ENCODE measurements at regions not wholly inside any gene's neighbourhood (a gene's known extent, or its start where the extent isn't known, plus 50 kb on each side); places are given as distances from the start of the nearest gene placed in this dataset.

DNA sequence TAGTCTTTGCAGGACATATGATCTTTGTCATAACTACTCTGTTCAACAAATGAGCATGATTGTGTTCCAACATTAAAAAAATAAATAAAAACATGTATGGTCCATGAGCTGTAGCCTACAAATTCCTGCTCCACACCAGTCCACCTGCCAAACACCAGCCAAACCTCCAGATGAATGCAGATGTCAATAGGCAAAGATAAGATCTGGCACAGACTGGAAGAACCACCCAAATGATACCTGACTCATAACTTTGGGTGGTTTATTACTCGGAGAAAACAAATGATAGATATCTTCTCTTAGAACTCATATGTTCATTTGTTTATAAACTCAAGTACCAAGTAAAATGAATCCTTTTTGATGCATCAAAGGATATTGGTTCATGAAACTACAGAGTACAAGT, 425.1 kb downstream of the GBA3 start:
- H3K36me3 ChIP-seq (ENCODE audit: control insufficient read depth, insufficient read depth, low read length): no peaks in the 10 kb centered on the region
- H3K4me3 ChIP-seq (ENCODE audit: low read depth in 2 of 2, low read length in 2 of 2): no peak overlapping the region
- DNase-seq (ENCODE audit: low read depth, low spot score): no peak
- POLR2A ChIA-PET: no interaction called here
- in situ Hi-C loops (cut with HindIII; ENCODE audit: low pct_unique_long_range_greater_than_20kb, low sequenced_read_pairs): no loop called here
- ATAC-seq: no peak
- H3K4me1 ChIP-seq (ENCODE audit: control insufficient read depth, insufficient read depth, low read length): no peaks in the 10 kb centered on the region
- TF ChIP-seq CTCF (IDR thresholded peaks at IDR 0.05): no peak
- TF ChIP-seq REST (IDR thresholded peaks at IDR 0.05; ENCODE audit: insufficient read depth in 1 of 2, low read depth in 2 of 2, low read length in 1 of 2): no peak
- TF ChIP-seq SIN3A (IDR thresholded peaks at IDR 0.05; ENCODE audit: borderline replicate concordance, insufficient read depth, low read depth, low read length): no peak
- TF ChIP-seq TCF7L2 (IDR thresholded peaks at IDR 0.05; ENCODE audit: low read depth, low read length): no peak
- TF ChIP-seq POLR2AphosphoS5 (IDR thresholded peaks at IDR 0.05; ENCODE audit: low read depth, low read length): no peak
- CTCF ChIA-PET: no interaction called here
- H3K27ac ChIP-seq (ENCODE audit: low read length): no peak overlapping the region
- no peaks in the 10 kb centered on the region for H3K9me3 ChIP-seq (ENCODE audit: control insufficient read depth, insufficient read depth, low read depth, low read length)
- BruUV-seq (replicated peaks): no TSS peak
- intact Hi-C loops (cut with micrococcal nuclease; ENCODE audit: unreplicated experiment): no loop called here
- no peaks in the 10 kb centered on the region for H3K27me3 ChIP-seq (ENCODE audit: control insufficient read depth, insufficient read depth, low read length)

GRCh38 chr4:23114538-23114937, 421.8 kb downstream of the GBA3 start:
- TF ChIP-seq TCF7L2 (IDR thresholded peaks at IDR 0.05; ENCODE audit: low read depth, low read length) (no peak), SIN3A (IDR thresholded peaks at IDR 0.05; ENCODE audit: borderline replicate concordance, insufficient read depth, low read depth, low read length) (no peak), CTCF (IDR thresholded peaks at IDR 0.05) (no peak), POLR2AphosphoS5 (IDR thresholded peaks at IDR 0.05; ENCODE audit: low read depth, low read length) (no peak), REST (IDR thresholded peaks at IDR 0.05; ENCODE audit: insufficient read depth in 1 of 2, low read depth in 2 of 2, low read length in 1 of 2) (no peak)
- H3K27me3 ChIP-seq (ENCODE audit: control insufficient read depth, insufficient read depth, low read length): no peaks in the 10 kb centered on the region
- DNase-seq (ENCODE audit: low read depth, low spot score) (no peak), ATAC-seq (no peak)
- H3K9me3 ChIP-seq (ENCODE audit: control insufficient read depth, insufficient read depth, low read depth, low read length): no peaks in the 10 kb centered on the region
- intact Hi-C loops (cut with micrococcal nuclease; ENCODE audit: unreplicated experiment) (no loop called here), in situ Hi-C loops (cut with HindIII; ENCODE audit: low pct_unique_long_range_greater_than_20kb, low sequenced_read_pairs) (no loop called here)
- no TSS peak for BruUV-seq (replicated peaks)
- H3K4me1 ChIP-seq (ENCODE audit: control insufficient read depth, insufficient read depth, low read length): no peaks in the 10 kb centered on the region
- ChIA-PET POLR2A (no interaction called here), CTCF (no interaction called here)
- no peaks in the 10 kb centered on the region for H3K36me3 ChIP-seq (ENCODE audit: control insufficient read depth, insufficient read depth, low read length)
- H3K27ac ChIP-seq (ENCODE audit: low read length): no peak overlapping the region
- H3K4me3 ChIP-seq (ENCODE audit: low read depth in 2 of 2, low read length in 2 of 2): no peak overlapping the region
